ENCODE measurements at regions not wholly inside any gene's neighbourhood (a gene's known extent, or its start where the extent isn't known, plus 50 kb on each side); places are given as distances from the start of the nearest gene placed in this dataset.

DNA sequence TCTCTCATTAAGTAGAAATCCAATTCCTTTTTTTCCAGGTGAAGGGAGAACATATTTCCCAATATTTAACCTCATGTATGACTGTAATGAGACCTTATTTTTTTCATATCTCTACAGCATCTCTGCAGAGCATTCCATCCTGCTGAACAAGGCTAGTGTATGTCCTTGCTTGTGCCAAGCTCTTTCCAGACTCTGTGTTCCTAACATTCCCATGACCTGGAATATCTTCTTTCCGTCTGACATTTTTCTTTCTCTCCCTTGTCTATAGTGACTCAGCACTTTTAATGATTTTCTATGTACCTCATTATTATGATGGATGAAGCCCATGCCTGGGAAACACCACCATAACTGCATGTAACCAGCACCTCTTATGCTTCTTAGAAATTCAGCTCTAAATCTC lies 278.3 kb upstream of the NRIP1 start:
- TF ChIP-seq, protein P1, sequence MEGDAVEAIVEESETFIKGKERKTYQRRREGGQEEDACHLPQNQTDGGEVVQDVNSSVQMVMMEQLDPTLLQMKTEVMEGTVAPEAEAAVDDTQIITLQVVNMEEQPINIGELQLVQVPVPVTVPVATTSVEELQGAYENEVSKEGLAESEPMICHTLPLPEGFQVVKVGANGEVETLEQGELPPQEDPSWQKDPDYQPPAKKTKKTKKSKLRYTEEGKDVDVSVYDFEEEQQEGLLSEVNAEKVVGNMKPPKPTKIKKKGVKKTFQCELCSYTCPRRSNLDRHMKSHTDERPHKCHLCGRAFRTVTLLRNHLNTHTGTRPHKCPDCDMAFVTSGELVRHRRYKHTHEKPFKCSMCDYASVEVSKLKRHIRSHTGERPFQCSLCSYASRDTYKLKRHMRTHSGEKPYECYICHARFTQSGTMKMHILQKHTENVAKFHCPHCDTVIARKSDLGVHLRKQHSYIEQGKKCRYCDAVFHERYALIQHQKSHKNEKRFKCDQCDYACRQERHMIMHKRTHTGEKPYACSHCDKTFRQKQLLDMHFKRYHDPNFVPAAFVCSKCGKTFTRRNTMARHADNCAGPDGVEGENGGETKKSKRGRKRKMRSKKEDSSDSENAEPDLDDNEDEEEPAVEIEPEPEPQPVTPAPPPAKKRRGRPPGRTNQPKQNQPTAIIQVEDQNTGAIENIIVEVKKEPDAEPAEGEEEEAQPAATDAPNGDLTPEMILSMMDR (conservative IDR thresholded peaks at IDR 0.05 in 1 of 2, IDR thresholded peaks at IDR 0.05 in 1 of 2; ENCODE audit: extremely low read depth in 1 of 2, insufficient read depth in 1 of 2, low read depth in 1 of 2, low read length in 2 of 2): no peak
- TF ChIP-seq EZH2 (IDR thresholded peaks at IDR 0.05; ENCODE audit: borderline replicate concordance, low read length): no peak
